ENCODE measurements at regions not wholly inside any gene's neighbourhood (a gene's known extent, or its start where the extent isn't known, plus 50 kb on each side); places are given as distances from the start of the nearest gene placed in this dataset.

DNA sequence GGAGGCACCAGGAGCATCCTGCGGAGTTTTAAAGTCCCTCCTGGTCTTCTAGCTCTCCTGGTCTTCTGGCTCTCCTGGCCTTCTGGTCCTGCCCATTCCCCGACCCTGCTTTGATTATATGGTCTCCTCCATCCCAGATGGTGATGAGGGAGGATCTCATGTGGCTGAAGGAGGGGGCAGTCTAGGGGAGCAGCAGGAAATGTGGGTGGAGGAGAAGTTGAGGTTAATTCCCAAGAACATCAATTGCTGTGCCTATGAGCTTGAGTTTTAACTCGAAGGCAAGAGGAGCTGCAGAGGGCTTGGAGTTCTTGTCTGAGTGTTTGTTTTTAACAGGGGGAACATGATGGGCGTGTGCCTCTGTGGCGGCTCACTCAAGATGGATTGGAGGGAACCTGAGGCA lies 408.8 kb downstream of the MATN1 start:
- TF ChIP-seq, protein P1, sequence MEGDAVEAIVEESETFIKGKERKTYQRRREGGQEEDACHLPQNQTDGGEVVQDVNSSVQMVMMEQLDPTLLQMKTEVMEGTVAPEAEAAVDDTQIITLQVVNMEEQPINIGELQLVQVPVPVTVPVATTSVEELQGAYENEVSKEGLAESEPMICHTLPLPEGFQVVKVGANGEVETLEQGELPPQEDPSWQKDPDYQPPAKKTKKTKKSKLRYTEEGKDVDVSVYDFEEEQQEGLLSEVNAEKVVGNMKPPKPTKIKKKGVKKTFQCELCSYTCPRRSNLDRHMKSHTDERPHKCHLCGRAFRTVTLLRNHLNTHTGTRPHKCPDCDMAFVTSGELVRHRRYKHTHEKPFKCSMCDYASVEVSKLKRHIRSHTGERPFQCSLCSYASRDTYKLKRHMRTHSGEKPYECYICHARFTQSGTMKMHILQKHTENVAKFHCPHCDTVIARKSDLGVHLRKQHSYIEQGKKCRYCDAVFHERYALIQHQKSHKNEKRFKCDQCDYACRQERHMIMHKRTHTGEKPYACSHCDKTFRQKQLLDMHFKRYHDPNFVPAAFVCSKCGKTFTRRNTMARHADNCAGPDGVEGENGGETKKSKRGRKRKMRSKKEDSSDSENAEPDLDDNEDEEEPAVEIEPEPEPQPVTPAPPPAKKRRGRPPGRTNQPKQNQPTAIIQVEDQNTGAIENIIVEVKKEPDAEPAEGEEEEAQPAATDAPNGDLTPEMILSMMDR (IDR thresholded peaks at IDR 0.05), result no peak
- TF ChIP-seq EP300 (IDR thresholded peaks at IDR 0.05) (no peak), POLR2A (IDR thresholded peaks at IDR 0.05) (no peak)
